EH (cell line): ENCODE measurements at regions not wholly inside any gene's neighbourhood (a gene's known extent, or its start where the extent isn't known, plus 50 kb on each side); places are given as distances from the start of the nearest gene placed in this dataset.
A peak's percentile ranks its signal among the peaks of the same experiment; 100 is the strongest.

Experiments used
- DNase-seq: peaks from one replicate; pipeline ENCODE4 v3.0.0-alpha.2; 2015; ENCODE audit warnings: low read depth

- no peak for DNase-seq
These were observed 70.5 kb upstream of the WIPF1 start for GRCh38 chr2:174668075-174668474.

- no peak for DNase-seq
These were observed 69.8 kb upstream of the WIPF1 start for GRCh38 chr2:174667250-174667860.

- DNase-seq = no peak
These were observed 69.2 kb upstream of the WIPF1 start for GRCh38 chr2:174666845-174667244.

DNA sequence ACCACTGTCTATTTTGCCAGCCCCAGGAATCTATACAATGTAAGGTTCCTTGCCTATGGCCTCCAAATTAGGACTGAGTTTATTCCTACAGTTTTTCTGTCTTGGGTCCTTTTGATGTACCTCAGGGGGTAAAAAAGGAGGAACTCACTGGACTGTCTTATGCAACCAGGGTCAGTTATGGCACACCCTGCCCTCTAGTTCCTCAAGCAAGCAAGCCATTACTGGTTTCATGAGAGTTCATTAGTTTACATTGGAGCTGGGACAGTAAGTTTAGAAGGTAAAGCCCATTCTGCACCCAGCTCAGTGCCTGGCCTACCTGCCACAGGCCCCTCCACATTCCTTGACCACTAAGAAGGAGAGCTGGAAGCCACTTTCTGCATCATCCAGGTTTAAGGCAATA is 68.7 kb upstream of the WIPF1 start:
- DNase-seq = peak; percentile 25

DNA sequence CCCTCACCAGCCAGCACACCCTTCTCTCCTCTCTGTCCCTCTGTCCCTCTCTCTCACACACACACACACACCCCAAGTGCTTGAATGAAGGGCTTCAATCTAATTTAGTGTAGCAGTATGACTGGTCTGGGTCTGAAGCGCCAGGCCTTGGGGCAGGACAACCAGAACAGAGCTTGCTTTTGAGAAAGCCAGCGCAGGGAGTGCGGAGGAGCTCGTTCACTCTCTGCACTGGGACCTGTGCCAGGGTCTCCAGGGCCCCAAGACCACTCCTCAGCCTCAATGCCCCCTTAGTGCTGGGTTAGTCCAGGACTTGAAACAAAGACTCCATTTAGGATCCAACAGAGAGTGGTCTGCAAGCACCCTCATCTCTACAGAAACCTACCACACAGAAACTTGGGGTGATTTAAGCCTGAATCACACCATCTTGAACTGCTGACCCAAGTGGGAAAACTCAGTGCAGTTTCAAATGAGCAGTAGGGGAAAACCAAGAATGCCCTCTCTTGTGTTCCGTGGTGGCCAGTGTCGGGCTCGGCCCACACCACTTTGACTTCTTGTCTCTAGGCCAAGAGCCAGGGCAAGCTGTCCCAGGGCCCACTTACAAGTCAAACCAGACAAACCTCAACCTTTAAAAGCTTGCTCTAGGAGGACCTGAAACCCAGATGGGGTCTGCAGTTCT is 66.6 kb upstream of the WIPF1 start:
- peak; percentile 21 for DNase-seq

- DNase-seq = peak; percentile 98
These were observed 65.9 kb upstream of the WIPF1 start for GRCh38 chr2:174663550-174663949.

- no peak for DNase-seq
These were observed 65.3 kb upstream of the WIPF1 start for GRCh38 chr2:174662859-174663258.

- peak; percentile 95 for DNase-seq
These were observed 64.9 kb upstream of the WIPF1 start for GRCh38 chr2:174662459-174662858.

- DNase-seq = no peak
These were observed 63.5 kb upstream of the WIPF1 start for GRCh38 chr2:174660984-174661675.

DNA sequence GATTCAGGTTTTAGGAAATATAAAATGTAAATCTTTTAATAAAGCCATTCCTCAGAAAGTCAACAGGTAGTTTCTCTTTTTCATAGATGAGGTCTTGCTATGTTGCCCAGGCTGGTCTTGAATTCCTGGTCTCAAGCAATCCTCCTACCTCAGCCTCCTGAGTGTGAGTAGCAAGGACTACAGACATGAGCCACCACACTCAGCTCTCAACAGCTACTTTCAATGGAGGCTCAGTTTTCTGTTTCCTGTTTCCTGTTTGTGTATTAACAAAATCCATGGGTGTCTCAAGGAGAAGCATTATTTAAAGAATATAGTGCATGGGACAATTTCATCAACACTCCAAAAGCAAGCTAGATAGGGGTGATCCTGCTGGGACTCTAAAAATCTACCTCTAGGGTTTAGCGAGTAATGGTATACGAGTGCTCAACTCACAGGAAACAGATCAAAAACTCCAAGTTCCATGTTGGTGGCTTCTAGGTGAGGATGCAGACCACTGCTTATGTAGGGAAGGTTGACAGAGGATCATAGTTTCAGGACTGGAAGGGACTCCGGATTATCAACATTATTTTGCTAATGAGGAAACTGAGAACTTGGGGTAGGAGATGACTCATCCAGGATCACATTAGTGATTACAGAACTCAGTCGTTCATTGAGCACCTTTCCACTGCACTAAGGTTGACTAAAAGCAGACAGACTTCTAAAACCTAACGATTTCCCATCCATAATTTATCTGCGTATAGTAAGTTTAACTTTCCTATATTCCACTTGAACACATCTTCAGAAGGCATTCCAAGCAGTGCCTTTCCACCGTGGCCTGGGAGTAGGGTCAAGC is 61.7 kb upstream of the WIPF1 start:
- no peak for DNase-seq

DNA sequence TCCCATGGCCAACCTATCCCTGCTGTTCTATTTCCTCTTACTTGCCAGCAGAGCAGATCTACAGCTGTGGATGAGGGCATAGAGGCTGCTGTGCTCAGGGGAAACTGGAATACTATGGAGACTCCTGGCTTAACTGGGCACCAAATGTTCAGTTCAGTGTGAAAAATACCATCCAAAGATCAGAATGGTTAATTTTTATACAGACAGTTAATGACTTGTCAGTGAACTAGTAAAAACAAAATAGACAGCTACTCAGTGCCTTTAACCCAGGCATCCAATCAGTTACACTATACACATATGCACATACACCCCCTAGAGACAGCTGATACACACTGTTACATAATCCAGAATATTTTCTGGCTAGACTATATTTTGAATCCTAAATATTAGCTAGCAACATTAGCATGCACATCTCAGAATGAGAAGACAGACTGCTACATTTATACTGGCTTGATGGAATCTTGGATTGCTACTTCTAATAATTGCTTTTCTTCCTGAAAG is 59.1 kb upstream of the WIPF1 start:
- DNase-seq = no peak

- no peak for DNase-seq
These were observed 58.4 kb upstream of the WIPF1 start for GRCh38 chr2:174656035-174656434.

- DNase-seq = peak; percentile 35
These were observed 56.9 kb upstream of the WIPF1 start for GRCh38 chr2:174654419-174654941.

GRCh38 chr2:174648896-174649295 is 51.3 kb upstream of the WIPF1 start:
- DNase-seq = no peak
